H1 (cell line): ENCODE measurements at regions not wholly inside any gene's neighbourhood (a gene's known extent, or its start where the extent isn't known, plus 50 kb on each side); places are given as distances from the start of the nearest gene placed in this dataset.

Source experiments
- GABPA ChIP-seq: IDR thresholded peaks from 2 replicates; pipeline ENCODE4 v1.6.1; 2011; ENCODE audit warnings: mild to moderate bottlenecking, low read length, moderate library complexity, borderline replicate concordance; ENCODE audit not compliant: insufficient read depth
- GTF2F1 ChIP-seq: IDR thresholded peaks from 2 replicates; pipeline ENCODE4 v1.6.1; 2012; ENCODE audit warnings: low read depth, low read length, improper control_type of control experiment, borderline replicate concordance
- NANOG ChIP-seq: IDR thresholded peaks from 2 replicates; pipeline ENCODE4 v1.6.1; 2011; ENCODE audit warnings: low read length, low read depth, mild to moderate bottlenecking, inconsistent platforms; ENCODE audit not compliant: insufficient read depth, poor library complexity, severe bottlenecking
- TBP ChIP-seq: IDR thresholded peaks from 2 replicates; pipeline ENCODE4 v1.6.1; 2011; ENCODE audit warnings: low read depth, low read length, improper control_type of control experiment
- YY1 ChIP-seq: IDR thresholded peaks from 2 replicates; pipeline ENCODE4 v1.6.1; 2011; ENCODE audit warnings: low read depth, mild to moderate bottlenecking, low read length
- TF ChIP-seq, protein P1 (sequence below): fragments of 300-600 bp; sonication (generic); IDR thresholded peaks from 2 replicates; pipeline ENCODE4 v1.7.1; 2012; ENCODE audit warnings: low read length, moderate library complexity, mild to moderate bottlenecking, inconsistent platforms; ENCODE audit not compliant: insufficient replicate concordance

DNA sequence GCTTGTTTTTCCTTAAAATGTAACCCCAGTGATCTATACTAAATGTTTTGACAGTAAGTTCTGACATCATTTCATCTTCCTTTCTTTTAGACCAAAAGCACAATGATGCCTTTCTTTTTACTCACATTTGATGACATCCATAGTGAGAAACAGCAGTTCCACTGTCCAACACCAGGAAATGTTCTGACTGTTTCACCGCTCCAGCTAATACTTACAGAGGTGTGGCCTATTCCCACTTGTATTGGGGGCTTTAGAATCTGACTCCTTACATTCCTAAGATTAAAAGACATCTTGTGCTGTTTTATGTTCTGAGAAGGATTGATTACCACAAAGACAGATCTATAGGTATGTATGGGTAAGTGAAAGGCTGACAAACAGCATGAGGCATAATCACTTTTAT is 1018.2 kb upstream of the PRMT6 start (continued):
- TF ChIP-seq, protein P1, sequence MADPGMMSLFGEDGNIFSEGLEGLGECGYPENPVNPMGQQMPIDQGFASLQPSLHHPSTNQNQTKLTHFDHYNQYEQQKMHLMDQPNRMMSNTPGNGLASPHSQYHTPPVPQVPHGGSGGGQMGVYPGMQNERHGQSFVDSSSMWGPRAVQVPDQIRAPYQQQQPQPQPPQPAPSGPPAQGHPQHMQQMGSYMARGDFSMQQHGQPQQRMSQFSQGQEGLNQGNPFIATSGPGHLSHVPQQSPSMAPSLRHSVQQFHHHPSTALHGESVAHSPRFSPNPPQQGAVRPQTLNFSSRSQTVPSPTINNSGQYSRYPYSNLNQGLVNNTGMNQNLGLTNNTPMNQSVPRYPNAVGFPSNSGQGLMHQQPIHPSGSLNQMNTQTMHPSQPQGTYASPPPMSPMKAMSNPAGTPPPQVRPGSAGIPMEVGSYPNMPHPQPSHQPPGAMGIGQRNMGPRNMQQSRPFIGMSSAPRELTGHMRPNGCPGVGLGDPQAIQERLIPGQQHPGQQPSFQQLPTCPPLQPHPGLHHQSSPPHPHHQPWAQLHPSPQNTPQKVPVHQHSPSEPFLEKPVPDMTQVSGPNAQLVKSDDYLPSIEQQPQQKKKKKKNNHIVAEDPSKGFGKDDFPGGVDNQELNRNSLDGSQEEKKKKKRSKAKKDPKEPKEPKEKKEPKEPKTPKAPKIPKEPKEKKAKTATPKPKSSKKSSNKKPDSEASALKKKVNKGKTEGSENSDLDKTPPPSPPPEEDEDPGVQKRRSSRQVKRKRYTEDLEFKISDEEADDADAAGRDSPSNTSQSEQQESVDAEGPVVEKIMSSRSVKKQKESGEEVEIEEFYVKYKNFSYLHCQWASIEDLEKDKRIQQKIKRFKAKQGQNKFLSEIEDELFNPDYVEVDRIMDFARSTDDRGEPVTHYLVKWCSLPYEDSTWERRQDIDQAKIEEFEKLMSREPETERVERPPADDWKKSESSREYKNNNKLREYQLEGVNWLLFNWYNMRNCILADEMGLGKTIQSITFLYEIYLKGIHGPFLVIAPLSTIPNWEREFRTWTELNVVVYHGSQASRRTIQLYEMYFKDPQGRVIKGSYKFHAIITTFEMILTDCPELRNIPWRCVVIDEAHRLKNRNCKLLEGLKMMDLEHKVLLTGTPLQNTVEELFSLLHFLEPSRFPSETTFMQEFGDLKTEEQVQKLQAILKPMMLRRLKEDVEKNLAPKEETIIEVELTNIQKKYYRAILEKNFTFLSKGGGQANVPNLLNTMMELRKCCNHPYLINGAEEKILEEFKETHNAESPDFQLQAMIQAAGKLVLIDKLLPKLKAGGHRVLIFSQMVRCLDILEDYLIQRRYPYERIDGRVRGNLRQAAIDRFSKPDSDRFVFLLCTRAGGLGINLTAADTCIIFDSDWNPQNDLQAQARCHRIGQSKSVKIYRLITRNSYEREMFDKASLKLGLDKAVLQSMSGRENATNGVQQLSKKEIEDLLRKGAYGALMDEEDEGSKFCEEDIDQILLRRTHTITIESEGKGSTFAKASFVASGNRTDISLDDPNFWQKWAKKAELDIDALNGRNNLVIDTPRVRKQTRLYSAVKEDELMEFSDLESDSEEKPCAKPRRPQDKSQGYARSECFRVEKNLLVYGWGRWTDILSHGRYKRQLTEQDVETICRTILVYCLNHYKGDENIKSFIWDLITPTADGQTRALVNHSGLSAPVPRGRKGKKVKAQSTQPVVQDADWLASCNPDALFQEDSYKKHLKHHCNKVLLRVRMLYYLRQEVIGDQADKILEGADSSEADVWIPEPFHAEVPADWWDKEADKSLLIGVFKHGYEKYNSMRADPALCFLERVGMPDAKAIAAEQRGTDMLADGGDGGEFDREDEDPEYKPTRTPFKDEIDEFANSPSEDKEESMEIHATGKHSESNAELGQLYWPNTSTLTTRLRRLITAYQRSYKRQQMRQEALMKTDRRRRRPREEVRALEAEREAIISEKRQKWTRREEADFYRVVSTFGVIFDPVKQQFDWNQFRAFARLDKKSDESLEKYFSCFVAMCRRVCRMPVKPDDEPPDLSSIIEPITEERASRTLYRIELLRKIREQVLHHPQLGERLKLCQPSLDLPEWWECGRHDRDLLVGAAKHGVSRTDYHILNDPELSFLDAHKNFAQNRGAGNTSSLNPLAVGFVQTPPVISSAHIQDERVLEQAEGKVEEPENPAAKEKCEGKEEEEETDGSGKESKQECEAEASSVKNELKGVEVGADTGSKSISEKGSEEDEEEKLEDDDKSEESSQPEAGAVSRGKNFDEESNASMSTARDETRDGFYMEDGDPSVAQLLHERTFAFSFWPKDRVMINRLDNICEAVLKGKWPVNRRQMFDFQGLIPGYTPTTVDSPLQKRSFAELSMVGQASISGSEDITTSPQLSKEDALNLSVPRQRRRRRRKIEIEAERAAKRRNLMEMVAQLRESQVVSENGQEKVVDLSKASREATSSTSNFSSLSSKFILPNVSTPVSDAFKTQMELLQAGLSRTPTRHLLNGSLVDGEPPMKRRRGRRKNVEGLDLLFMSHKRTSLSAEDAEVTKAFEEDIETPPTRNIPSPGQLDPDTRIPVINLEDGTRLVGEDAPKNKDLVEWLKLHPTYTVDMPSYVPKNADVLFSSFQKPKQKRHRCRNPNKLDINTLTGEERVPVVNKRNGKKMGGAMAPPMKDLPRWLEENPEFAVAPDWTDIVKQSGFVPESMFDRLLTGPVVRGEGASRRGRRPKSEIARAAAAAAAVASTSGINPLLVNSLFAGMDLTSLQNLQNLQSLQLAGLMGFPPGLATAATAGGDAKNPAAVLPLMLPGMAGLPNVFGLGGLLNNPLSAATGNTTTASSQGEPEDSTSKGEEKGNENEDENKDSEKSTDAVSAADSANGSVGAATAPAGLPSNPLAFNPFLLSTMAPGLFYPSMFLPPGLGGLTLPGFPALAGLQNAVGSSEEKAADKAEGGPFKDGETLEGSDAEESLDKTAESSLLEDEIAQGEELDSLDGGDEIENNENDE = no peak
- TF ChIP-seq TBP (no peak), GABPA (no peak), YY1 (no peak), NANOG (no peak), GTF2F1 (no peak)
